Body of pancreas (tissue), 4 donors: ENCODE measurements at regions not wholly inside any gene's neighbourhood (a gene's known extent, or its start where the extent isn't known, plus 50 kb on each side); places are given as distances from the start of the nearest gene placed in this dataset.

ENCODE experiments used
- POLR2A ChIP-seq, 3 donors: fragments of 450-650 bp; IDR thresholded peaks; one replicate each; pipeline ENCODE4 v1.6.1; 2016; ENCODE audit warnings: antibody characterized with exemption in 3 of 3, mild to moderate bottlenecking in 2 of 3
- TF ChIP-seq, protein P1 (sequence below), 7 experiments: fragments of 450-650 bp in 4 of 7; fragments of 200-600 bp in 3 of 7; sonication (generic) in 3 of 7; IDR thresholded peaks; one replicate each; pipeline ENCODE4 v1.5.1; 2016 to 2019; ENCODE audit warnings: antibody characterized with exemption in 7 of 7

GRCh38 chr2:147424766-147425165 lies 420.1 kb upstream of the ACVR2A start:
- TF ChIP-seq, protein P1, sequence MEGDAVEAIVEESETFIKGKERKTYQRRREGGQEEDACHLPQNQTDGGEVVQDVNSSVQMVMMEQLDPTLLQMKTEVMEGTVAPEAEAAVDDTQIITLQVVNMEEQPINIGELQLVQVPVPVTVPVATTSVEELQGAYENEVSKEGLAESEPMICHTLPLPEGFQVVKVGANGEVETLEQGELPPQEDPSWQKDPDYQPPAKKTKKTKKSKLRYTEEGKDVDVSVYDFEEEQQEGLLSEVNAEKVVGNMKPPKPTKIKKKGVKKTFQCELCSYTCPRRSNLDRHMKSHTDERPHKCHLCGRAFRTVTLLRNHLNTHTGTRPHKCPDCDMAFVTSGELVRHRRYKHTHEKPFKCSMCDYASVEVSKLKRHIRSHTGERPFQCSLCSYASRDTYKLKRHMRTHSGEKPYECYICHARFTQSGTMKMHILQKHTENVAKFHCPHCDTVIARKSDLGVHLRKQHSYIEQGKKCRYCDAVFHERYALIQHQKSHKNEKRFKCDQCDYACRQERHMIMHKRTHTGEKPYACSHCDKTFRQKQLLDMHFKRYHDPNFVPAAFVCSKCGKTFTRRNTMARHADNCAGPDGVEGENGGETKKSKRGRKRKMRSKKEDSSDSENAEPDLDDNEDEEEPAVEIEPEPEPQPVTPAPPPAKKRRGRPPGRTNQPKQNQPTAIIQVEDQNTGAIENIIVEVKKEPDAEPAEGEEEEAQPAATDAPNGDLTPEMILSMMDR (IDR thresholded peaks at IDR 0.05) = no peak
- no peak for TF ChIP-seq POLR2A (IDR thresholded peaks at IDR 0.05)
